GM12872 (cell line): ENCODE measurements at regions not wholly inside any gene's neighbourhood (a gene's known extent, or its start where the extent isn't known, plus 50 kb on each side); places are given as distances from the start of the nearest gene placed in this dataset.

Source experiments
- TF ChIP-seq, protein P1 (sequence below): IDR thresholded peaks from 3 replicates; pipeline ENCODE4 v1.5.1; 2011; ENCODE audit warnings: low read depth, mild to moderate bottlenecking, low read length, moderate library complexity; ENCODE audit not compliant: insufficient read depth

DNA sequence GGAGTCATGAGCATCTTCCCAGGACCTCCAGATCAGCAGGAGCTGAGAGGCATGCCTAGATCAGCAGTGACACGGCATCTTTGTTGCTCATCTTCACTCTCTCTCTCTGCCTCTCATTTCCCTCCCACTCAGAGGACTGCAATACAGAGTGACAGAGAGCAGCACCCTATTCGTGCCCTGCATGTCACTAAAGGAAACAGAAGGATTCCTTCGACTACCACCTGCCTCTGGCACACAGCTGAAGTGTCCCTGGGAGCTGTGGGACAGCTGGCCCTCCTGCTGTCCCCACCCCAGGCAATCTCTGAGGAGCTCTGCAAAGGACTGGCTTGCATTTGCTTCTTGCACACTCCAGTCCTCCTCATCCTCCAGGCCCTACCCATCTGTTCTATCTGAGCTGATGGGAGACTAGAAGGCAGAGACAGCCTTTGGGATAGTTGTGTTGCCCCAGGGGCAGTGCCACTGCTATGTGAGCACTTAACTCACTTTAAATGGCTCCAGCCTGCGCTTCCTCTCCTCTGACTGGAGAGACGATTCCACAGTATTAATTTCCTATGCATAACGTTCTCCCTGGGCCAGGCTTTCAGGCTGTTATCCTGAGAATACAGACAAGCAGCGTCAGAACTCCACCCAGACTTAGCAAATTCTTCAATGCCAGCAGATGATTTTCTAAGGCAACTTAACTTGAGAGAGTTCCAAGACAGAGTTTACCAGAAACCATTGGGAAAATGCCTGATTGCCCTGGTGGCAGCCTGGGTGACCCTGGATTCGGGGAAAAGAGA, 167.6 kb upstream of the MAP1B start:
- TF ChIP-seq, protein P1, sequence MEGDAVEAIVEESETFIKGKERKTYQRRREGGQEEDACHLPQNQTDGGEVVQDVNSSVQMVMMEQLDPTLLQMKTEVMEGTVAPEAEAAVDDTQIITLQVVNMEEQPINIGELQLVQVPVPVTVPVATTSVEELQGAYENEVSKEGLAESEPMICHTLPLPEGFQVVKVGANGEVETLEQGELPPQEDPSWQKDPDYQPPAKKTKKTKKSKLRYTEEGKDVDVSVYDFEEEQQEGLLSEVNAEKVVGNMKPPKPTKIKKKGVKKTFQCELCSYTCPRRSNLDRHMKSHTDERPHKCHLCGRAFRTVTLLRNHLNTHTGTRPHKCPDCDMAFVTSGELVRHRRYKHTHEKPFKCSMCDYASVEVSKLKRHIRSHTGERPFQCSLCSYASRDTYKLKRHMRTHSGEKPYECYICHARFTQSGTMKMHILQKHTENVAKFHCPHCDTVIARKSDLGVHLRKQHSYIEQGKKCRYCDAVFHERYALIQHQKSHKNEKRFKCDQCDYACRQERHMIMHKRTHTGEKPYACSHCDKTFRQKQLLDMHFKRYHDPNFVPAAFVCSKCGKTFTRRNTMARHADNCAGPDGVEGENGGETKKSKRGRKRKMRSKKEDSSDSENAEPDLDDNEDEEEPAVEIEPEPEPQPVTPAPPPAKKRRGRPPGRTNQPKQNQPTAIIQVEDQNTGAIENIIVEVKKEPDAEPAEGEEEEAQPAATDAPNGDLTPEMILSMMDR, result no peak

DNA sequence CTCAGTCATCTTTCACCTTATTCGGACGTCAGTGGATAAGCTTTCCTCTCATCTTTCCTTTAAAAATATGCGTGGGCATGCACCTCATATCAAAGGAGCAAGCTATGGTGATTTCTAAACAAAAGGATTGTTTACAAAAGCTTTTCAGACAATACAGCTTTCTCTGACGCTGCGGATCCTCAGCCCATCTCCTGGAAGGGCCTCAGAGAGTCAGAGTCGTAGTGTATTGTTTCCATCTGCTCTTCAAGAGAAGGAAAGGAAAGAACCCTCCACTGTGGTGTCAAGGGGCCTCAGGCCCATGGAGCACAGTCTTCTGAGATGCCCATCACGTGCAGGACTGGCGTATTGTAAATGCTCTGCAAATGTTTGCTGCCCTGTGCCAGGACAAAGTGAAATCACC, 163.4 kb upstream of the MAP1B start:
- TF ChIP-seq, protein P1, result no peak

DNA sequence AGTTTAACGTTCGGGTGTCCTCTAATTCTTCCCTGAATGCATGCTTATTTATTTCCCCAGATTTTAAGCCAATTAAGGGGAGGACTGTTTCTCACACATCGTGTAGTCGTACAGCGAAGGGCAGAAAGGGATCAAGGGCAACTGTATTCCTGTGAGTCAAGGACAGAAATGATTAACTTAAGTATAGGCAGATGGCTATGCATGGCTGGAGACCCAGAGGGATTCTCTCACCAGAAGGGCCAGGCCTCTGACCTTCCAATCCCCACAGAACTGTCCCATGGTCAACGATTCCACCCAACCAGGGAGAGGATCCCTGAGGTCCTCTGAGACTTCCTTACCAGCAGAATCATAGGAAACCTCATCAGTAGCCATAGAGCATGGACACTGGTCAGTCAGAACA, 161.8 kb upstream of the MAP1B start:
- TF ChIP-seq, protein P1, result no peak

DNA sequence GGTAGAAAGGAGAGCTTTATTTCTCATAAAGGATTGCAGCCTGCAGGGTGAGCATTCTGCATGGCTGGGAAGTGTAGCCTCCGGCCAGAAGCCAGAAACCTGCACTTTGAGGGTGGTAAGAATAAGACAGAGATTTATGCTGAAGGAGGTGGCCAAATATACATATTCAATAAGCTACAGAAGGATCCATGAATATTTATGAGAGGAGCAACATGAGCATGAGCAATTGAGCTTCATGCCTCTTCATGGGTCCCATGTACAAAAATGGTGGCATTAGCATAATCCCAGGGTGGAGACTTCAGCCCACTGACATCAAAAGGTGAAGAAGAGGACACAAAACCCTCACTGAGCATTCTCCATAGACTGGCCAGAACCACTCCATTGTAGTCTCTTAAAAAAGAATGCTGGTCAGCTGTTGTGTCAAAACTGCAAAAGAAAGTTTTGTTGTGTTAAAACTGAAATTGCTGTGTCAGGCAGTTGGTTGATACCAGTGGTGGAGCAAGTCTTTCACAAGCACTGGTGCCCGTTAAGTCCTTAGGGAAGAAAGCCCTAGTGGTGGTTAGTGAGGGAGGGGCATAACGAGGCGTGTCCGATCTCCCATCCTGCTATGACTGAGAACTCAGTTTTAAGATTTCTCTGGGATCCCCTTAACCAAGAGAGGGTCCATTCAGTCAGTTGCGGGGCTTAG, 160.8 kb upstream of the MAP1B start:
- TF ChIP-seq, protein P1, result no peak

DNA sequence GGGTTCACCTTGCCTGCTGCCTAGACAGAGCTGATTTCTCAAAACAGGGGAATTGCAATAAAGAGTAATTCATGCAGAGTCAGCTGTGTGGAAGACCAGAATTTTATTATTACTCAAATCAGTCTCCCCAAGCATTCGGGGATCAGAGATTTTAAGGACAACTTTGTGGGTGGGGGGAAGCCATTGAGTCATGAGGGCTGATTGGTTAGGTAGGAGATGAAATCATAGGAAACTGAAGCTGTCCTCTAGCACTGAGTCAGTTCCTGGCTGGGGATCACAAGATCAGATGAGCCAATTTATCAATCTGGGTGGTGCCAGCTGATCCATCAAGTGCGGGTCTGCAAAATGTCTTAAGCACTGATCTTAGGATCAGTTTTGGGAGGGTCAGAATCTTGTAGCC, 159.1 kb upstream of the MAP1B start:
- TF ChIP-seq, protein P1, result no peak

DNA sequence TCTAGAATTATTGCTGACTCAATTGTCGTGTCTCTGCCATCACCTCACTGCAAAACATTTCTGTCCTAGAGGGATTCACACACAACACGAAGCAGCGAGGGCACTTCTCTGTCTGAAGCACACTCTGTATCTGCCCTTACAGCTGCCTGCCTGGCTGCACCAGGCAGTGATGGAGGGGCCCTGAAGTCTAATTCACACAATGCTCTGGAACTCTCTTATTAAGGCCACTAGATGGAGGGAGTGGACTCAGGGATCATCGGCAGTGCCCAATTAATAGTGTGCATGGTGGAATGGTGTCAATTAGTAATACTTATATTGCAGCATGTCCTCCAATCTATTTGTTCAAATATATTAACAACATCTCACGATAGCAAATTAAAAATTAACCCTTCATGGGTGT, 157.5 kb upstream of the MAP1B start:
- TF ChIP-seq, protein P1, result no peak

DNA sequence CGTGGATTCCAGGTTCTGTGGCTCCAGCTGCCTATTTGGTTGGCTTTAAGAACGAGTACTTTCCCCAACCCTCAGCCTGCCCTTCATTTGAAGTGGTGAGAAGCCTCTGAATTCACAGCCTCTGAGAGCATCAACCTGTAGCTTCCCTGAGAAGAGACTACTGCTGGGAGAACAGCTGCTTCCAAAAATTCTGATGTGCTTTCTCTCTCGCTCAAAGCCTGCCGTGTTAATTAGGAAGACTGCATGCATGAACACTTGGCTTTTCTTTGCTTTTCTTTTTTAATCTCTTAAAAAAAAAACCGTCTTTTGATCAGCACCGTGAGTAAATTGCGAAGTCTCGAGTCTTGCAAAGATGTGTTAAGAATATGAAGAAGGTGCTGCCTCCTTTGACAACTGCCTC, 153.4 kb upstream of the MAP1B start:
- TF ChIP-seq, protein P1, result no peak
